Peyer's patch (tissue), 4 donors: ENCODE measurements at regions not wholly inside any gene's neighbourhood (a gene's known extent, or its start where the extent isn't known, plus 50 kb on each side); places are given as distances from the start of the nearest gene placed in this dataset.

Experiments
- CTCF ChIP-seq, 6 experiments: fragments of 450-650 bp in 4 of 6; fragments of 200-600 bp in 2 of 6; sonication (generic) in 1 of 6; IDR thresholded peaks; one replicate each; pipeline ENCODE4 v1.5.1; 2017 to 2019; ENCODE audit warnings: antibody characterized with exemption in 6 of 6, mild to moderate bottlenecking in 3 of 6, moderate library complexity in 1 of 6
- POLR2A ChIP-seq, 2 donors: fragments of 450-650 bp; IDR thresholded peaks; one replicate each; pipeline ENCODE4 v1.5.1; 2017; ENCODE audit warnings: antibody characterized with exemption in 2 of 2, mild to moderate bottlenecking in 2 of 2, moderate library complexity in 2 of 2

- TF ChIP-seq POLR2A (IDR thresholded peaks at IDR 0.05) (no peak), CTCF (IDR thresholded peaks at IDR 0.05) (no peak)
Measured at GRCh38 chr3:120536642-120537041, 59.5 kb upstream of the NDUFB4 start.
